ENCODE measurements at regions not wholly inside any gene's neighbourhood (a gene's known extent, or its start where the extent isn't known, plus 50 kb on each side); places are given as distances from the start of the nearest gene placed in this dataset.

DNA sequence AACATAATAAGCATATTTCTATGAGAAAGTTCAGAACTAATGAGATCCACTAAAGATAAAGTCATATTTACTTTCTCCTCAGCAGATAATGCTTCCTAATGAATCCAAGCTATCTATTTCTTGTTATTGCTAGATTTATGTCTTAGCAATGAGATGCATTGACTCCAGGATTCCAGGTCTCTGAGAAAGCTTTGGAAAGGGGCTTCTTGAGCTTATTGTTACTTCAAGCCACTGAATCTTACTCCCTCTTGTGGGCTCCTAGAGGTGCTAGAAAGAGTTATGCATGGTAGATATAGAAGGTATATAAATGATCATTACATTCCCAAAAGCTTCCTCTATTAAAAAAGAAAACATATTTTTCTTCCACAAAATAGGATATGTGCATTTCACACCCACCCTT, 246.4 kb upstream of the ADAMTS5 start:
- DNase-seq (ENCODE audit: extremely low read depth in 1 of 2, low read depth in 1 of 2), result no peak

- DNase-seq (ENCODE audit: extremely low read depth in 1 of 2, low read depth in 1 of 2), result no peak
These were observed 245.6 kb upstream of the ADAMTS5 start for GRCh38 chr21:27212441-27212840.

- DNase-seq (ENCODE audit: extremely low read depth in 1 of 2, low read depth in 1 of 2), result no peak
These were observed 242.7 kb upstream of the ADAMTS5 start for GRCh38 chr21:27209546-27209945.

- no peak for DNase-seq (ENCODE audit: extremely low read depth in 1 of 2, low read depth in 1 of 2)
These were observed 239.6 kb upstream of the ADAMTS5 start for GRCh38 chr21:27206368-27206982.

- DNase-seq (ENCODE audit: extremely low read depth in 1 of 2, low read depth in 1 of 2), result no peak
These were observed 235.4 kb upstream of the ADAMTS5 start for GRCh38 chr21:27202301-27202700.

- no peak for DNase-seq (ENCODE audit: extremely low read depth in 1 of 2, low read depth in 1 of 2)
These were observed 234.3 kb upstream of the ADAMTS5 start for GRCh38 chr21:27201197-27201596.

DNA sequence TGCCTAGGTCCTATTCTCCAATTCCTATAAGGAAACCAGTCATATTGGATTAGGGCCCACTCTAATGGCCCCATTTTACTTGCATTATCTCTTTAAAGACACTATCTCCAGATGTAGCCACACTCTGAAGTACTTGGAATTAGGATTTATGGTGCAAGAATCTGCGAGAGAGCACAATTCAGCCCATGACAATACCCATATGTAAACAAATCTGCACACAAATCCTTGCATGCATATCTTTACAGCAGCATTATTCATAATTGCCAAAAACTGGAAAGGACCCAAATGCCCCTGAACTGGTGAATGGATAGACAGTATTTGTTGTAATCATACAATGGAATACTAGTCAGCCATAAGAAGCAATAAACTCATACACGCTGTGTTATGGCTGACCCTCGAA, 229.8 kb upstream of the ADAMTS5 start:
- no peak for DNase-seq (ENCODE audit: extremely low read depth in 1 of 2, low read depth in 1 of 2)

GRCh38 chr21:27192281-27192949, 225.5 kb upstream of the ADAMTS5 start:
- DNase-seq (ENCODE audit: extremely low read depth in 1 of 2, low read depth in 1 of 2), result no peak

- DNase-seq (ENCODE audit: extremely low read depth in 1 of 2, low read depth in 1 of 2), result no peak
These were observed 223.7 kb upstream of the ADAMTS5 start for GRCh38 chr21:27190601-27191000.

DNA sequence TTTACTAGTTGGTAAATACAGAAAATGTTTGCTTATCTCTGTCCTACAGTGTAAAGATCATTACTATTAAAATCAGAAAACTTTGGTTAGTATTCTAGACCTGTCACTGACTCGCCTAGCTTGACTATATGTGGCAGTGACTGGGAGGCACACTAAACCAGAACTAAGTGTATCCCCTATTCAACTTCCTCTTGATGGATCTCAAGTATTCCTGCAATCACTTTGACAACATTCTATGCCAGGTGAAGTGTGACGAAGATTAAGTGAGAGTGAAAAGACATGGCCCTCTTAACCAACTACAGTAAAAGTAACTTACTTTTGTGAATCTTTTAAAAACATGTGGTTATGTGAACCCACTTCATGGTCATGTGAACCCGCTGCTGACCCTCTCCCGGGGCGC, 223.0 kb upstream of the ADAMTS5 start:
- DNase-seq (ENCODE audit: extremely low read depth in 1 of 2, low read depth in 1 of 2), result no peak

DNA sequence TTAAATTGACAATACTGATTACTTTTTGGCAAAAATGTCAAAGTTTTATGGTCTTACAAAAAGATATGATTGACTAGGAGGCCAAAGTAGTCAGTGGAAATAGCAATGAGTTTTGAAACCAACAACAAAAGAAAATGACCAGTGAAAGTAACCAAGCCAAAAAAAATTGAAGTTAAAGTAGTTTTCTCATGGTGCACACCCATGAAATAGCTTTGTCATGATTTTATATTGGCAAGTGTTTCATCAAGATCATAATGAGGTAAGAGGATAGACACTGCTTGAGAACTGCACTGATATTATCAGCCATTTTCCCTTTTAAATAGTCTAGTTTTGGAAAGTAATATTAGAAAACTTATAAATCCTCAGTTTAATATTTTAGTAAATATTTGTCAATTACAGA, 206.2 kb upstream of the ADAMTS5 start:
- no peak for DNase-seq (ENCODE audit: extremely low read depth in 1 of 2, low read depth in 1 of 2)

DNA sequence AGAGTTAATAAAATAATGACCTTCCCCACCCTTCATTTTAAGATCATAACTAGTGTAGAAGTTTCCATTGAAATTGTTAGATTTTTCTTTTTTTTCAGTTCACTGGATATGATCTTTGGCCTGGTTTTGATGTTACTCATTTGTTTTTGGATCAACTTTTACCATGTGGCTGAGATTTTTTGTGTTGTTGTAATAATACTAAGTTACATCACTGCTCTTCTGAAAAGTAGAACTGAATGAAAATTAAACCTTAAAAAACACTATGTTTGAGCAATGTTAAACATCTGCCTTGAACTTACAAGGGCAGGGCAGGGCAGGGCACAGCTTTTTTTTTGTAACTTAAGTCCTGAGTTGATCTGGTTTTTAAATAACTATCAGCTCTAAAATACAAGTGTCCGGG, 204.8 kb upstream of the ADAMTS5 start:
- no peak for DNase-seq (ENCODE audit: extremely low read depth in 1 of 2, low read depth in 1 of 2)

DNA sequence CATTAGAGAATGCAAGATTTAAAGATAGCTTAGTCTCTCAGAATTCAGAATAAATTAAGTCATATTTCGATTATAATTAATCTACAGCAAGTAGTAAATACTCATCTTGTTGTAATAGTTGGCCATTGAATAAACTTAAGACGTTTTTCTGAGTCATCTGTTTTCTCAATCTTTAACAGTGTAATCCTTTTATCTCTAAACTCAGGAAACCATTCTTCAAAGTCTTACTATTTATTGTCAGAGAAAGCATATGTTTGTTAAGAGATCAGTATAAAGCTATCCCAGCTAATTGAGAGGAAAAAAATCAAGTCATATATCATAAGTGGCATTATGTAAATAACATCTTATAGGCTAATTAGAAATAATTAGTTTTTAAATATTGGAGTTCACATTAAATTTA, 201.2 kb upstream of the ADAMTS5 start:
- no peak for DNase-seq (ENCODE audit: extremely low read depth in 1 of 2, low read depth in 1 of 2)

DNA sequence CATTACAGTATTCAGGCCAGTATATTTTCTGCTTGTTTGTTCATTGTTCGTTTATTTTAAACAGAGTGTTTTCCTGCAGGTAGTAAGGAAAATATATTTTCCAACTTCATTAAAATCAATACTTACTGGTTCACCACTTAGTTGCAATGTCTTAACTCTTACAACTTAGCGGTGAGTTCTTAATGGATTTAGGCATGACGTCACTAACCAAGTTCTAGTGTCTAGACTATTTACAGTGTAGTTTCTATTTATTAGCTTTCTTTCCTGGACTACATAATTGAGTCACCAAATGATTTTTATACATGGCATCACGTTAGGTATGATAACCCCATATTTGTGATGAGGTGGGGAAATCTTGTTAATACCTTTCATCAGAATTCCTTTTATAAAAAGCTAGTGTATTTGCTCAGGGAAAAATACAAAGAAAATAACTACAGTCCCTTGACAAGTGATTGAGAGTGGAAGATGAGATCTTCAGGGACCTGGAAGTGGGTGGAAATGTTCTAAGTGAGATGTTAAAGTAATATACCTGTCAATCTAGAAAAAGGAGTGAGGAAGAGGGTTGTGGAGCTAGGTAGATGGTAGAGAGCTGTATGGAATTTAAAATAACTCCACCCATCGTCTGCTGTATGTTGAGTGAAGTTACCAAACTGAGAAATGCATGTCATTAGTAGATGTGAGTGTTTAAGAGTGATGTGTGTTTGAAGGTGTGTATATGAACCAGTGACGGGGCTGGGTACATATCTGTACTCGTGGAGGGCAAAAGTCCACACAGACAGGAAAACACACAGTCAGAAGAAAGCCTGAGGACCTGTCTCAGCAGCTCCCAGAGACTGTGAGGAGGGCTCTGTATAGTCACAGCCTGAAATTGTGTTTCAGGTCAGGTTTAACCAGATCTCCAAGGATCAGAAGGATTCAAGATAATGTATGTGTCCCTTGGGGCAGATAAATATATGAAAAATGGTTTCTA, 197.6 kb upstream of the ADAMTS5 start:
- DNase-seq (ENCODE audit: extremely low read depth in 1 of 2, low read depth in 1 of 2), result no peak

DNA sequence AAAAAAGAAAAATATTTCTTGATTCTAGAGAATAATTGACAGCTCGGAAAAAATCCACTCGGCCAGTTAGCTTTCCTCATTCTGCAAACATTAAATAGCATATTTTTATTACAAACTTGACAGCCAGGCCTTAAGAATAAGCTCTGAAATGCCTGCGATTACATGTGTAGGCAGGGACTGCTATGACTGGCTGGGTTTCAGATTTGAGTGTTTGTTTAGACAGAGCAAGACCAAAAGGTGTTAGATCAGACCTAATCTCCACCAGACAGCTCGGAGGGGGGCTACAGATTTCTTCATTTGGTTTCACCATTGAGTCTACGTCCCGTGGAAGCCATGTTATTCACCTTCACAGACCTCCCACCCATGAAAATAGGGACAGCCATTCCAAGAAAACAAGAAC, 192.1 kb upstream of the ADAMTS5 start:
- no peak for DNase-seq (ENCODE audit: extremely low read depth in 1 of 2, low read depth in 1 of 2)

GRCh38 chr21:27157097-27157496, 190.2 kb upstream of the ADAMTS5 start:
- no peak for DNase-seq (ENCODE audit: extremely low read depth in 1 of 2, low read depth in 1 of 2)

GRCh38 chr21:27156666-27157065, 189.8 kb upstream of the ADAMTS5 start:
- DNase-seq (ENCODE audit: extremely low read depth in 1 of 2, low read depth in 1 of 2), result no peak

DNA sequence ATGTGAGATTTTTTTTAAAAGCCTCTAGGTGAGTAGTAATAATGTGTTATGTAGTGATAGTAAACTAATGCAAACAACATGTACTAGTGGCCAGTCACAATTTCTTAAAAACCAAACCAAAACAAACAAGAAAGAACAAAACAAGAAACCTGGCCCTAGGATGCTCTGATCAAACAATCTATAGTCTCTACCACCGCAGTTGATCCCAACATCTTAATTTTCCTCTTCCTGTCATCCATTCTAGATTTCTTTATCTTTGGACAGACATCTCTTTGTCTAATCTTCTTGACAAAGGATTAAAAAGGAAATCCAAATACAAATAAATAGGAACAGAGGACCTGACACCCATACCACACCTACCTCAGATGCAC, 188.2 kb upstream of the ADAMTS5 start:
- no peak for DNase-seq (ENCODE audit: extremely low read depth in 1 of 2, low read depth in 1 of 2)

DNA sequence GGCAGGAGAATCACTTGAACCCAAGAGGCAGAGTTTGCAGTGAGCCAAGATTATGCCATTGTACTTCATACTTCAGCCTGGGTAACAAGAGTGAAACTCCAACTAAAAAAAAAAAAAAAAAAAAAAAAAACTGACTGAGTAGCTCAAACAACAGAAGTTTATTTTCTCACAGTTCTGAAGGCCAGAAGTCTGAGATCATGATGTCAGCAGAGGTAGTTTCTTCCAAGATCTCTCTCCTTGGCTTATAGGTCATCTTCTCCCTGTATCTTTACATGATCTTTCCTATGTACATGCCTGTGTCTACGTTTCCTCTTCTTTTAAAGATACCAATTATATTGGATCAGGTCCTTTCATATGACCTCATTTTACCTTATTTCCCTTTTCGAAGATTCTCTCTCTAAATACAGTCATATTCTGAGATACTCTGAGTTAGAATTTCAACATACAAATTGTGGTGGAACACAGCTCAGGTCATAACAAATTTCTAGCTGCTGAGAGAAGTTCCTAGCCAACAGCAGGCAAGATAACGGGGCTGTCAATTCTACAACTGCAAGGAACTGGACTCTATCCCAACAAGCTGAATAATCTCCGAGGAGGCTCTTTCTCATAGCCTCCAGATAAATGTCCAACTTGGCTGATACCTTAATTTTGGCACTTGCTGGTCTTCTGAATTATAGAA, 187.7 kb upstream of the ADAMTS5 start:
- no peak for DNase-seq (ENCODE audit: extremely low read depth in 1 of 2, low read depth in 1 of 2)

DNA sequence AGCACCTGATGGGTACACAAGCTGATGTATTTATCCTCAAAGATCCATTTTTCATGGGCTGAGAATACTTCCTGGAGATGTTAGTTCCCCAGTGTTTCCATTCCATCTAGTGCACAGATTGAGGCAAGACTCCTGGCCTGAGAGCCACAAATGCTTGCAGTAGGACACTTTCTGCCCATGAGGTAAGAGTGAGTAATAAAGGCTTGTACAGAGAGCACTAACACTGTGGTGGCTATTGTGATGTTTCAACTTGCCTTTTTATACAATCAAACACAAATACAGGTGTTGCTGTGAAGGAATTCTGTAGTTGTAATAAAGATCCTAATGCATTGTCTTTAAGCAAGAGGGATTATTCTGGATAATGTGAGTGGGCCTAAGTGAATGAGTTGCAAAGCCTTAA, 186.1 kb upstream of the ADAMTS5 start:
- DNase-seq (ENCODE audit: extremely low read depth in 1 of 2, low read depth in 1 of 2), result no peak

GRCh38 chr21:27149034-27149433, 182.1 kb upstream of the ADAMTS5 start:
- DNase-seq (ENCODE audit: extremely low read depth in 1 of 2, low read depth in 1 of 2), result no peak
